ENCODE measurements at regions not wholly inside any gene's neighbourhood (a gene's known extent, or its start where the extent isn't known, plus 50 kb on each side); places are given as distances from the start of the nearest gene placed in this dataset.

DNA sequence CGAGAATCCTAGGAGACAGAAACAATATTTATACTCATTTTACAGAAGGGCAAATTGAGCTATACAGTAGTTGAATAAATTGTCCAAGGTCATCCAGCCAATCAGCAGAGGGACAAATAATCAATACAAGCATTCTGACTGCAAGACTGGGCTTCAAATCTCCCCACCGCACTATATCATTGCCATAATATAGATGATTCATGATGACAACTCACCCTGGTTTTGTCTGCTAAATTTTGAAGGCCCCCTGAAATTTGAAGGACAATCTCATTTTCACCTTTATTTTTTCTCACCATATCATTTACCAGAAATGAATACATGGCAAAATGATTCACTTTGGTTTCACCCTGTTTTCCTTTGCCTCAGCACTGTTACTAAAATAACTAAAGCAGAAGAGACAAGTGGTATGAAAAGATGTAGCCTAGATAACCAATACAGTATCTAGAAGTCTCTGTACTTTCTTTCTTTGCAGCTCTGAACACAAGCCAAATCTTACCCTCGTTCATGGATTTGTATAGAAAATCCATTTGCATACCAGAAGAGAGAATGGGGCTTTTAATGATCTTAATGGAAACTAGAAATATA lies 292.5 kb downstream of the TTLL7 start:
- no peaks in the 10 kb centered on the region for H3K36me3 ChIP-seq
- TF ChIP-seq POLR2AphosphoS5 (IDR thresholded peaks at IDR 0.05) (no peak), EP300 (IDR thresholded peaks at IDR 0.05) (no peak), POLR2A (IDR thresholded peaks at IDR 0.05) (no peak), CTCF (IDR thresholded peaks at IDR 0.05) (no peak)
- DNase-seq (ENCODE audit: low spot score in 2 of 2), result no peak
- H3K9me3 ChIP-seq, result no peaks in the 10 kb centered on the region
- no peak overlapping the region for H3K4me3 ChIP-seq
- H3K27ac ChIP-seq, result no peak overlapping the region
- no peaks in the 10 kb centered on the region for H3K27me3 ChIP-seq
- H3K4me1 ChIP-seq, result no peaks in the 10 kb centered on the region
- 77% methylated on average over 3 of the region's 3 CpGs for WGBS

GRCh38 chr1:83705091-83705490 lies 293.8 kb downstream of the TTLL7 start:
- no peak overlapping the region for H3K27ac ChIP-seq
- TF ChIP-seq CTCF (IDR thresholded peaks at IDR 0.05), result no peak
- TF ChIP-seq POLR2AphosphoS5 (IDR thresholded peaks at IDR 0.05), result no peak
- TF ChIP-seq POLR2A (IDR thresholded peaks at IDR 0.05), result no peak
- no peak for TF ChIP-seq EP300 (IDR thresholded peaks at IDR 0.05)
- H3K4me1 ChIP-seq, result no peaks in the 10 kb centered on the region
- H3K27me3 ChIP-seq, result no peaks in the 10 kb centered on the region
- no peaks in the 10 kb centered on the region for H3K36me3 ChIP-seq
- H3K9me3 ChIP-seq, result no peaks in the 10 kb centered on the region
- no peak for DNase-seq (ENCODE audit: low spot score in 2 of 2)
- H3K4me3 ChIP-seq, result no peak overlapping the region
- WGBS, result 76% methylated on average over 1 of the region's 1 CpG

- Histone ChIP-seq H3K36me3 (no peaks in the 10 kb centered on the region), H3K27me3 (no peaks in the 10 kb centered on the region), H3K27ac (no peak overlapping the region), H3K9me3 (no peaks in the 10 kb centered on the region), H3K4me1 (no peaks in the 10 kb centered on the region), H3K4me3 (no peak overlapping the region)
- DNase-seq (ENCODE audit: low spot score in 2 of 2), result no peak
- TF ChIP-seq POLR2AphosphoS5 (IDR thresholded peaks at IDR 0.05) (no peak), POLR2A (IDR thresholded peaks at IDR 0.05) (no peak), CTCF (IDR thresholded peaks at IDR 0.05) (no peak), EP300 (IDR thresholded peaks at IDR 0.05) (no peak)
Observed at GRCh38 chr1:83704350-83704749, 294.6 kb downstream of the TTLL7 start.

GRCh38 chr1:83702356-83702755 lies 296.6 kb downstream of the TTLL7 start:
- Histone ChIP-seq H3K27ac (no peak overlapping the region), H3K4me3 (no peak overlapping the region), H3K36me3 (no peaks in the 10 kb centered on the region), H3K9me3 (no peaks in the 10 kb centered on the region), H3K27me3 (no peaks in the 10 kb centered on the region), H3K4me1 (no peaks in the 10 kb centered on the region)
- WGBS, result 100% methylated on average over 1 of the region's 1 CpG
- no peak for DNase-seq (ENCODE audit: low spot score in 2 of 2)
- TF ChIP-seq POLR2AphosphoS5 (IDR thresholded peaks at IDR 0.05), result no peak
- TF ChIP-seq POLR2A (IDR thresholded peaks at IDR 0.05), result no peak
- no peak for TF ChIP-seq CTCF (IDR thresholded peaks at IDR 0.05)
- no peak for TF ChIP-seq EP300 (IDR thresholded peaks at IDR 0.05)

DNA sequence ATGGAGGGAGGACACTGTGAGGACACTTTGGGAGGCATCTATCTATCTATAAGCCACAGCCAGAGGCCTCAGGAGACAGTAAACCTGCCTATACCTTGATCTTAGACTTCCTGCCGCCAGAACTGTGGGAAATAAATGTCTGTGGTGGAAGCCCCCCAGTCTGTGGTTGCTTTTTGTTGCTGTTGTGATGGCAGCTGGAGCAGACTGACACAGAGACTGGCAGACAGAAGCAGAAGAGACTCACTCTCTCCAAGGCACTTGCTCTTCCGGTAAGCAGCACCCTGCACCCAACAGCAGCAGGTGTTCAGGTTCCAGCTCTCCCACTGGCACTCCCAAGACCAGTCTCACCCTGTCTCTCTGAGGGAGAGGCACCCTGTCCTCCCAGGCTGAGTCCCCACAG lies 297.6 kb downstream of the TTLL7 start:
- no peak overlapping the region for H3K4me3 ChIP-seq
- H3K9me3 ChIP-seq, result no peaks in the 10 kb centered on the region
- DNase-seq (ENCODE audit: low spot score in 2 of 2), result no peak
- H3K36me3 ChIP-seq, result no peaks in the 10 kb centered on the region
- TF ChIP-seq CTCF (IDR thresholded peaks at IDR 0.05) (no peak), POLR2A (IDR thresholded peaks at IDR 0.05) (no peak), POLR2AphosphoS5 (IDR thresholded peaks at IDR 0.05) (no peak), EP300 (IDR thresholded peaks at IDR 0.05) (no peak)
- H3K4me1 ChIP-seq, result no peaks in the 10 kb centered on the region
- no peak overlapping the region for H3K27ac ChIP-seq
- H3K27me3 ChIP-seq, result no peaks in the 10 kb centered on the region
- 88% methylated on average over 2 of the region's 2 CpGs for WGBS

Data from suprapubic skin (tissue), 4 donors.